Fibroblast of upper back skin (primary cell): ENCODE measurements at regions not wholly inside any gene's neighbourhood (a gene's known extent, or its start where the extent isn't known, plus 50 kb on each side); places are given as distances from the start of the nearest gene placed in this dataset.

Experiments
- DNase-seq: peaks from one replicate; pipeline ENCODE4 v3.0.0-alpha.2; 2013

DNA sequence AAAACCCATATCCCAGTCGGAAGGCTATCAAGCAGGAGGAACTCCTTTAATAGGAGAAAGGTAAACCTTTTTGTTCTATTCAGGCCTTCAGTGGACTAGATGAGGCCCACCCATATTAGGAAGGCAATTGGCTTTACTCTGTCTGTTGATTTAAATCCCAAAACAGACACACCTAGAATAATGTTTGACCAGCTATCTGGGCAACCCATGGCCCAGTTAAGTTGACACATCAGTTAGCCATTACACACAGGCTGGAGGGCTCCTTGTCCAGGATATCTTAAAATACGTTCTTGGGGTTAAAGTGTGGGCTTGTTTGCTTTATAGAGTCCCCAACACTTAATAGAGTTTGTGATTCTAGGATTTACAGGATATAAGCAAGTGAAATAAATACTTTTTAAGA is 339.0 kb upstream of the PRKCQ start:
- no peak for DNase-seq

DNA sequence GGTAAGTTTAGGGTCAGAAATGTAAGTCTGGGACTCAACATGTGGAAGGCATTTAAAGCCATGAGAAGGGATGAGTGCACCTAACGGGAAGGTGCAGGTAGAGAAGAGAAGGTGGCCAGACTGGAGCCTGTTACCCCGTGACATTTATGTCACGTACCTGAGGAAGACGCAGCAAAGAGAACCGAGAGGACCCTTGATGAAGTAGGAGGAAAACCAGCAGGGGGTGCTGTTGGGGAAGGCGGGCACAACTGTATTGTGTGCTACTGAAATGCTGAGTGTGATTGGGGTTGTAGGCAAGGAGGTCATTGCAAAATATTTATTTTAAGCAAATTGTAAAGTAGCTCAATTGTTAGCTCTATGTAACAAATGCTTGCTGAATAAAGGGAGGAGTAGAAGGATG is 338.2 kb upstream of the PRKCQ start:
- peak; percentile 13 for DNase-seq

DNA sequence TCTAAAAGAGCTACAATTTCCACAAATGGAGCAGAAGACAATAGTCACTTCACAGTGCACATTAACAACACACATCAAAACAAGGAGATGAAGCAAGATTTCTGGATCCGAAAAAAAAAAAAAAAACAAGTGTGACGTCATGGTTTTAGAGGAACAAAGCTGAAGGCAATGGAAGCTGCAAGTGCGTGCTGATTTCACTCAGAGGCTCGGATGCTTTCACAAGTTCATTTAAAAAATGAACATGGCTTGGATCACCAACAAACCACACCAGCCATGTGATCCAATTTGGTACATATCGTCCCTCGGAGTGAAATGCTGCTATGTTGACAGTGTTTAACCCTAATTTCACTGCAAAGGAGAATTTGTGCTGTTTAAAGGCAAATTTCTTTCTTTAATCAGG is 337.0 kb upstream of the PRKCQ start:
- no peak for DNase-seq

DNA sequence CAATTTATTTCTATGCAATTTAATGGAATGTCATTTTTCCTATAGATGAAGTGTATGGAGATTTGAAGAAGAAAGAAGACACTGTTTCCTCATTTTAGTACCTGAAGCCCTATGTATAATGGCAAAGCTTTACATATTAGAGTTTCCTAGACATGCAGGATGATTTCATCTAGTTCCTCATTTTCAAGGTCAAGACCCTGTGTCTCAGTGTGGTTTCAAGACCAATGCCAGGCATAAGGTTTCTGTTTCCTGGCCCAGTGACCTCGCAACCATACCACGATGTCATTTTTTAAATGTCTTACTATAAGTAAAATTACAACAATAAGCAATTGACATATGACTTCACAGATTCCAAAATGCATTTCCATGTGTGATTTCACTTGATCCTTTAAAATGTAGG is 336.5 kb upstream of the PRKCQ start:
- no peak for DNase-seq

DNA sequence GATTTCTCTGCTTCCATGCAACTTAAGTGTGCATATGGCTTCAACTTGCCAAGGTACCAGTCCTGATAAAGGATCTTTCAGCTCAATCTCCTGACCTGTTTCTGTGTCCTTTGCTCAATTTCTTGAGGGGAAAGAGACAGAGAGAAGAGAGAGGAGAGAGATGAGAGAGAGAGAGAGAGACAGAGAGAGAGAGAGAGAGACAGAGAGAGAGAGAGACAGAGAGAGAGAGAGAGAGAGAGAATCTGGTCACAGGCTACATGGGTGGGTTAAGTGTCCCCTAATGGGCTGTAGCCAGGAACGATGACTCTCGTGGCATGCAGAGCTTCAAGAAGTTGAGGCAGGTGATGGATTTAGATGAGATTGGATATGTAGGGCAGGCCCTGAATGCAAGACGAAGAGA is 335.2 kb upstream of the PRKCQ start:
- no peak for DNase-seq

DNA sequence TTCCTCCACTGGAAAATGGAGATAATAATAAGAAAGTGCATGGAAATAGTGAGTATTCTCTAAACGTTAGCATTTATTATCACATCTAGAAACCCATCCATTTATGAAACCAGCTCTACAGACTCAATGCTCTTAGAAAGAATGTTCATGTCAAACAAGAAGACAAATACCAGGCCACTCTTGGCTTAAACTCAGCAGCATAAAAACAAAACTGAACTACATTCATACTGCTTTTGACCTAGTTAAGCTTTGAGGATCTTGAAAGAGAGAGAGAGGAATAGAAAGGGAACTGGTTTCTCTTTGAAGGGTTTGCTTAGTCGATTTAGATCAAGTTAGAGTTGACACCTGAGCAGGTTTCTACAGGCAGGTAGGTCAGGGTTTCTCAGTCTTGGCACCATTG is 332.9 kb upstream of the PRKCQ start:
- DNase-seq = no peak

DNA sequence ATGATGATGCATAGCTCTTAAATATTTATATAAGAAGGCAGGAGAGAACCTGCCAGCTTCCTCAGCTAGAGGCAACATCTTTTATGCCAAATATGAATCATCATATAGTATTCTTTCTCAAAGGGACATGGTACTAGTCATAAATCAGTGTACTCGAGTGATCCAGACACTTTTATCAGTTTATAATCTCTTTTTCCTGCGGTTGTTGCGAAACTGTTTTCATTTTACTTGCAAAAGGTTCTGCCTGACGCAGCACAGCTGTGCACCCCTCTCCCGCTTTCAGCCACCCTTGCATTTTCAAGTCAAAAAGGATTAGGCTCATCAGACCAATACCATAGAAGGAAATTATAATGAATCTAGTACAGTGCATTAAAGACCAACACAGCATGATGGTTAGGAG is 332.3 kb upstream of the PRKCQ start:
- DNase-seq = peak; percentile 41

DNA sequence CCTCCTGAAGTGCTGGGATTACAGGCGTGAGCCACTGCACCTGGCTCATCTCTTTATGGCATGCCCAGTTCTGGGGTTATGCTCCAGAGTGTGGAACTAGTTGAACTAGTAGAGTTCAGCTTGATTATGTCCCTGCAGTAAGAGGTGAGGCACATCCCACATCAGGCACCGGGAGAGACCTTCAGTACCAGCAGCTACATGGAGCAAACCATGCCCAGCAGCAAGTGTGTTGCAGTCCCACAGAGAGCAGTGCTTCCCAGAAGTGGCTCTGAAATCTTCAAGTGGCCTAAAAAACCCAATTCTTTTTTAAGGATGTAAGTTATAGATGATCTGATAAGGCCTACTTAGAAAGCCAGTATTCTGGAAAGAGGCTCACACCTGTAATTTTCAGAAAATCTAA is 331.9 kb upstream of the PRKCQ start:
- no peak for DNase-seq

DNA sequence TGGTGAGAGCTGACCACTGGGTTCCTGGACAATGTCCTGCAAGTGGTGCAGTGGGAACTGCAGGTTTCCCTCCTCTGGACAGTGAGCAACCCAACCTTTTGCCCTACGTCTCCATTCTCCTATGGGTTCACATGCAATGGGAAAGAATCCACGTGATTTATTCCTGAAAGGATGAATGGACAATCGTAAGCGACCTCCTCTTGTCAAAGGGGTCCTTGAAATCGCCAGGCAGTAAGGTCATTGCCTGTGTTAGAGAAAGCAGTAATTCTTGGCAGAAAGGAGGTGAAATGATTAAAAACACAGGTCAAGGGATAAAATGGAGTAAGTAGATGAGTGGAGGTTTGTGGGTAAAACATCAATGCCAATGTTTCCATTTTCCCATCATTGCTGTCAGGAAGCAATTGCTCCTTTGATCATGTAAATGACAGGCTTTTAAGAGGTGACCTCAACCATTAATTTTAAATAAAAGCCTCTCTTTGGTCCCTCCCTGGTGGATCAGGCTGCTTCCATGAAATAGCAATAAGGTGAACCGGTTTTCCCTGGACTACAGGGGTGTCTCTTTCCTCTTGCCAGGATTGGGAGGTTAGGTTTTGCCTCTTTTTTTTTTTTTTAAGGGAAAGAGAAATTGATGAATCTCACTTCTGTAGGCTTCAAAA is 330.0 kb upstream of the PRKCQ start:
- no peak for DNase-seq

DNA sequence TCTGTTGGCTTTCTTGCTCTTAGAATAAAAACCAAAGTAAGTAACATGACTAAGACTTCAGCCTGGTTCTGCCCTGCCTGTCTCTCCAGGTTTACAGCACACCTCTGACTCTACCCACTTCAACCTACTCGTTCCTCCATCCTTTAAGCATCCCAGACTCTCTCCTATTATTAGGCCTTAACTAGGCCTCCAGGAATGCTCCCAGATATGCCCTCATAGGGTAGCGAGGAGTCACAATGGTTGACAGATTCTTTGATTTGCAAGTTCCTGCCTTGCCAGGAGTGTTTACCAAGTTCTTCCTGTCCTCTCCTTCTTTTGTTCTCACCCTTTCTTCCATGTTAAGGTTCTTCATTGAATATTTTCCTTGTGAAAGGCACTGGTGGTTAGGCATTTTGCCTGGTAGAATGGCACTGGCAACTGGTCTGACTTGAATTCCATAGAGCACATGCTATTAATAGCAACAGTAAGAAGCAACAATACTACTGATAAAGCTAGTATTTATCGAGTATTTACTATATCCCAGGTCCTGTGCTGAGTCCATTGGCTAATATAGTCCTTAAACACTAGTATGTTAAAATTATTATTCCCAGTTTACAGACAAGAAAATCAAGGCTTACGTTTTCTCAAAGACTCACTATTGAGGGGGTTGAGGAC is 327.9 kb upstream of the PRKCQ start:
- no peak for DNase-seq

DNA sequence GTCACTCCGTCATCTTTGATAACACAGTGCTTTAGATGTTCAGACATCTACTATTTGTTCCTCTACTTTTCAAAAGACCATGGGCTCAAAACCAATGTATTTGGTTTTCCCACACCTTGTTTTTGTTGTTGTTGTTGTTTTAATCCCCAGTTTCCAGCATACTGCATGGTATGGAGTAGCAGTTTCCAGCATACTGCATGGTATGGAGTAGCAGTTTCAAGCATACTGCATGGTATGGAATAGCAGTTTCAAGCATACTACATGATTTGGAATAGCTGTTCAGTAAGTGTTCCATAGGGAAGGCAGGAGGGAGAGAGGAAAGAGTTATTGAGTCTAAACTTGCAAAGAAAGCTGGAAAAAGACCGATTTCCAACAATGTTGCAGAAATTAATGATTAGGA is 314.3 kb upstream of the PRKCQ start:
- DNase-seq = no peak

DNA sequence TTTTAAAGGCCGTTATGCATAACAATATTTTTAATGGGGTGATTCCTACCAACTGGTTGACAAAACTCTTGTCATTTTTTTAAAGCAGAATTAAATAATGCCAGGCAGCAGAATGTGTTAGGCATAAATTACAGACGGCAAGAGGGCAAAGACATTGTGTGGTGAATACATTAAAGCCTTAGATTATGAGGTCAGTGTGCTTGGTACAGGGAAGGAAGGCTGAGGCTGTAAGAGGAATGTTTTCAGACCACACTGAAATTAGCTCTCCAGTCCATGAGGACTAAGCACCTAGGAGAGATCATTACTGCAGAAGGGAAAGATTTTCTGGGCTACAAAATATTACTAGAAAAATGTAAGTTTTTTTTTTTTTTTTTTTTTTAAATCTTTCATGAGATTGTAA is 312.8 kb upstream of the PRKCQ start:
- no peak for DNase-seq

DNA sequence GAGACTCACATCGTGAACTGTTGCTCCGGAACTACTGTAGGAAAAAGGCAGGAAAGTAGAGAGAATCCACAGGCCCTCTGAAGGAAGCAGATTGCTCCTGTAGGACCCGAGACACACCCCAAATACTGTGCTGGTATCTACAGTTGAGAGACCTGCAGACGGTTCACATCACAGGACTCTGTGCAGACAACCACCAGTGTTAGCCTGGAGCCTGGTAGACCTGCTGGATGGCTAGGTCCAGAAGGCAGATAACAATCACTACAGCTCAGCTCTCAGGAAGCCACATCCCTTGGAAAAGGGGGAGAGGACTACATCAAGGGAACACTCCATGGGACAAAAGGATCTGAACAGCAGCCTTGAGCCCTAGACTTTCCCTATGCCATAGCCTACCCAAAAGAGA is 311.8 kb upstream of the PRKCQ start:
- no peak for DNase-seq

DNA sequence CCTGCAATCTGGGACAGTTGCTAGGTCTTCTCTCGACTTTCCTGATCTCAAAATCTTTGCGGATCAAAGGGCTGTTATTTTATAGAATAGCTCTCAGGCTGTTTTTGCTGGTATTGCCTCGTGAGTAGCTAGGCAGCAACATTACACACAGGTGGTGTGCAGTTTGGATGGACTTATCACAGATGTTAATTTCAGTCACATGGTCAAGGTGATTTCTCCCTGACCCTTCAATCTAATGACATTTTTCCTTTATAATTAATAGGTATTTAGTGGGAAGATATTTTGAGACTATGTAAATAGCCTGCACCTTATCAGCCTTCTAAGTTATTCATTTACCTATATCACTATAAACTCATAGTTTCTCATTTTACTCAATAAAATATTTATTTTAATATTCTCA is 309.6 kb upstream of the PRKCQ start:
- no peak for DNase-seq

DNA sequence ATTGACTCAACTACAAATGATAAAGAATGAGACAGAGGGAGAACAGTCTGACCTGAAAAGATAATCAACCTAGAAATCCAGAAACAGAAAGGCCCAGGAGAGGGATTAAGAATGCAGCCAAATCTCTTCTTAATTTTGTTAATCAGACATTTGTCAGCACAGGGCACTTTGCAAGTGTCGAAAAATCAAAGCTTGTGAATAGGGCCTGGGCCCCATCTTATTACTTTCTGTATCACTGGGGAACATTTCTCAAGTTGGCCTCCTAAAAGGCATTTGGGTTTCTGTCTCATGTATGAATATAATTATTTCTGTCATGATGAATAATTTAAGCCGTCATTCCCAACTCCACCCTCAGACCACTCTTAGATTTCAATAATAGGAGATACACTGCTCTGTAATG is 308.4 kb upstream of the PRKCQ start:
- no peak for DNase-seq

DNA sequence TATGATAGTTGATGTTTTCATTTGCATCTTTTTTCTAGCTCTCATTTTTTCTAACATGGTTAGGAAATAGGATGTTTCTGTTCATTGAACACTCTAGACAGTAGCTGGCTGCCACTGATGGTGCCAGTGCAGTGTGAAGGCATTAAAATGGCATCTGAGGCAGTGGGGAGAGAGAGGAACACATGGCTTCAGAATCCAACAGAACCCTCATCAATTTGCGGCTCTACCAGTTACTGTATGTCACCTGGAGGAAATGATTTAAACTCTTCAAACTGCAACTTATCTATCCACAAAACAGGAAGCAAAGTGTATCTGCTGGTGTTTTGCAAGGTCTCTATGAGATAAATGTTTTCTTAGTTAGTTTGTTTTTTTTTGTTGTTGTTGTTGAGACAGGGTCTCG is 305.2 kb upstream of the PRKCQ start:
- DNase-seq = no peak

DNA sequence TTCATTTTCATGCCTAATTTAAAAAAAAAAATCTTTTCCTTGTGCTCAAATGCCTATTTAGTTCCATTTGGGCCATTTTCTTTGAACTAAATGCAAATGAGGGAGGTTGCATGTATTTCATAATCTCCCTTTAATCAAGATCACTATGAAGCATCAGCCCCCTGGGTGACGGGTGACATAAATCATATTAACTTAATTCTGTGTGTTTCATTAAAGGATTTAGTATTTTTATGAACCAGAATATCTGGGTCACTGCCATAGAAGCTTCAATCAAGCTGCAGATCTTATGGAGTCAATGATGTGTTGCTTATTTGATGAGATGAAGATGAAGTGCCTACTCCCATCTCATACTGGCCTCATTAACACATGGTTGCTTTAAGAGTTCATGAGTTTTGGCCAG is 301.9 kb upstream of the PRKCQ start:
- DNase-seq = no peak

DNA sequence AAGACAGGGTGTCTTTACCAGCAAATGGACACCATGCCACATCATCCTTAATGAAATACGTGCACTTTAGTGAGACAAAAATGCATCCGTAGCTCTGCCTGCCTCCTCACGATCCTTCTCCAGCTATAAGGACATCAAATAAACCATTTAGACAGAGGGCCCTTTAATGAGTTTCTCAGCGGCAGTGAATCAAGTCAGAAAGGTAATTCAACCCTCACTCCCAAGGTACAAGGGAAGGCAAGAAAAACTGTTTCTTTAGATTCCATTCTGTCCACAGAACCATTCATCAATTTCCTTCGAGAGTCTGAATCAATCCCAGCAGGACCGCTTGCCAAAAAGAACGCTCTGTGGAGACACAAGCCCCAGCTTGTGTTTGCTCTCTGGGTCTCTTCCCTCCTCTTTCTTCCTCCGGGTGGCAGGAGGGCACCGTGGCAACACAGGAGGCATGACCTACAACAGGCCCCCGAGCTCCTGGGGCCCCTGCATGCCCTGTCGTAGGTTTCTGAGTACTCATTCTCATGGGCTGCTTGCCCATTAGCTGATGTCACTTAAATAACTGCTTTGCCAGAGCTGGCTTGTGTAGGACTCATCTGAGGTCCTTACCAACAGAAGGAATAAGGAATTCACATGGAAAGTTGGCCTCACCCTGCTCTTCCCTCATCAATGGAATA is 297.8 kb upstream of the PRKCQ start:
- DNase-seq = peak; percentile 3

DNA sequence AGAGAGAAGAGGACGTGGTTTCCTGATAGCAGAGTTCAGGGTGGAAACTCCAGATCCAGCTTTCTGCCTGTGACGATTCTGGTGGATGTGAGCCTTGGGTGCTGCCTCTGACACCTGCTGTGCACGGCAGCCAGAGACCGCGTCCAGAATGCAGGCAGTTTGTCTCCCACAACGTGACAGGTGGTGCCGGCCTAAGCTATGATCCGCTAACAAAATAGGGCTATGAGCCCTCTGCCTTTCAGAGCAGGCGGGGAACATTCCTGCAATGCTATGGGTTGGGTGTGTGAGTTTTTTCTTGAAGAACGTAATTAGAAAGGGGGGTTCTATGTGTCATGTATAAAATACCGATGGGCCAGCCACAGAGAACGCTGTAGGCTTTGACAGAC is 297.3 kb upstream of the PRKCQ start:
- DNase-seq = no peak

DNA sequence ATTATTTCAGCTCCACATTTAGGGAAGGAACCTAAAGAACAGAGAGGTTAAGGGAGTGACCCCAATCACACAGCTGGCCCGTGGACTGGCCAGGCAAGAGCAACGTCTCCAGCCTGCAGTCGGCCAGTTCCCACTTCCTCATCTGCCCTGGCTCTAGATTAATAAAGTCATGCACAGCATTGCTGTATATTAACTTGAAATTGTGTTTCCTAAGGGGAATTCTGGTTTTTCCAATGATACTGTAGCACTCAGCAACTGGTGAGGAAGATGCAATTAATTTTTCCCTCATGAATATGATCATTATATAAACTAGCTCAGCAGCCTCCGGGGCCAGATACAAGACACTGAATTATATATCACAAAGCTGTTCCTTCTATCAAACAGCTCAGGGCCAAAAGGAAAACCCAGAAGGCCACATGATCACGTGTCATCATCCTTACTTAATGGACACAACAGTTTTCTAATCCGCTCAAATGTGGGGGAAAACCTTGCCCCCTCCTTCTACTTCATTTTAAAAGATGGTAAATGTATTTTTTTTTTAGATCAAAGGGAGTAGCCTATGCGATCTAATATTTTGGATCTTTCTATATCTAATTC is 295.3 kb upstream of the PRKCQ start:
- DNase-seq = no peak

DNA sequence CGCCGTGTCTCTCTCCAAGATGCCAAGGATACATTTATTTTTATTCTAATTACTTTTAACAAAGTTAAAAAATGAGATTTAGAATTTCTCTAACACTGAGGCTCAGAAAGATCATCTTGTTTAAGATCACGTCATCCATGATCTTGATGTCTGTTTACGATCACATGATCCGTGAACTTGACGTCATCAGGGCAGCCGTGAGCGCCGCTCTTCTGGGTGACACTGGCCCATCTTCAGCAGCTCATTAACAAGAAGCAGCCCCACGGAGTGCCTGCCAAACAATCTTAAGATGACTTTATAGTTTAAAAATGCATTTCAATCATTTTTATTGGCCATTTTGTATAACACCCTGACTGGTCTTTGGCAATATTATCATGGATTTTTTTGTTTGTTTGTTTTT is 291.1 kb upstream of the PRKCQ start:
- no peak for DNase-seq

DNA sequence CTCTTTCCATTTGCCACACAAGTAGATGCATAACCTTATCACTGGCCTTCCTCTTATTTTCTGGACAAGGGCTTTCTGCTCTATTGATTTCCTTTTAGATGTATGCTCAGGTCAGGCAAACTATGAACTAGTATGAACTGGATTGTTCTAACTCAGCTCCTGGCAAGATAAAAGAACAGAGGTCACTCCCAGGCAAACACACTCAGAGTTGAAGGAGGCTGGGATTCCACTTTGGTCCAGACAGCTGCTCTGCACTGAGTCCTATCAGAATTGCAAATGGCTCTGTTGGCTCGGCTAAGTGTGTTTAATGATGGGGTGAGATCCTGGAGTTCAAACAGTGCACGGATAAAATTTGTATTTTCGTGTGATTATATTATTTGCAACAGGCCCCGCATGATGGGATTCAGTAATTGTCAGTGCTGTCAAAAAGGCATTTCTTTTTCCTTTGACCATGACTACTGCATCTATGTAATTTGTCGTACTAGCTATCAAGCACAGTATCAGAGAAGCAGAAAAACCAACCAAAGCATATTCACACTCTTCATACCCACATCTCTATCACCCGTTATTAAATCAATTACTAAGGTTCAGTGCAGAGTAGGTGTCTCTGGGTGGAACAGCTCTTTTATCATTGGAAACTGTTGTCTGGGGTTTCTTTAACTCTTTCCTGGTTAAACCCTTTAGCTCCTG is 288.1 kb upstream of the PRKCQ start:
- DNase-seq = no peak

DNA sequence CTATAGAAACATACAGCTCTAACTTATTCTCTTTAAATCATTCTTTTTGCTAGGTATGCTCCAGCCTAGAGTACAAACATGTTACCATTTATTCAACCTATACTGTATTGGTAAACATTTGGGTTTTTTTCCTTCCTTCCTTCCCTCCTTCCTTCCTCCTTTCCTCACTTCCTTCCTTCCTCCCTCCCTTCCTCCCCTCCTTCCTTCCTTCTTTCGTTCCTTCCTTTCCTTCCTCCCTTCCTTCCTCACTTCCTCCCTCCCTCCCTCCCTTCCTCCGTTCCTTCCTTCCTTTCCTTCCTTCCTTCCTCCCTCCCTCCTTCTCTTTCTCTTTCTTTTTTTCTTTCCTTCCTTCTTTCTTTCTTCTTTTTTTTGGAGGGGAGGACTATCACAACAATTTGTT is 286.7 kb upstream of the PRKCQ start:
- DNase-seq = no peak

DNA sequence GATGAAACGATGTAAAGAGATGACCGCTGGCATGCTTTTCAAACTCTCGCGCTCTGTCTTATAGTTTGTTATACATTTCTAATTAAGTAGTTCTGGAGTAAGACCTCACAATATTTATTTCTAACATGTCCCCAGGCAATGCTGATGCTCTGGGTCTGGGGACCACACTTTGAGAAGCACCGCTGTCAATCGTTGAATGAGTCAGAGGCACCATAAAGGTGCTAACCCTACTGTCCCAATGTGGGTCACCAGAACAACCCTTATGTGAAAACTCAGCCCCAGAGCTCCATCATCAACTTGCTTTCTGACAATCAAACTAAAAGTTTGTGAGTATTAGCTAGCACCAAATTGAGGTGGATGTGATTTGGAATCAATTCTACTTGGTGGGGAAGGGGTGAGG is 284.1 kb upstream of the PRKCQ start:
- no peak for DNase-seq
